DND-41 (cell line): ENCODE measurements at regions not wholly inside any gene's neighbourhood (a gene's known extent, or its start where the extent isn't known, plus 50 kb on each side); places are given as distances from the start of the nearest gene placed in this dataset.

ENCODE experiments used
- EZH2 ChIP-seq: IDR thresholded peaks from 3 replicates; pipeline ENCODE4 v1.6.1; 2012; ENCODE audit warnings: borderline replicate concordance, low read depth, mild to moderate bottlenecking, moderate library complexity, low read length, inconsistent platforms; ENCODE audit not compliant: severe bottlenecking
- TF ChIP-seq, protein P1 (sequence below): IDR thresholded peaks from 2 replicates; pipeline ENCODE4 v1.5.1; 2012; ENCODE audit warnings: borderline replicate concordance, low read length, moderate library complexity, mild to moderate bottlenecking; ENCODE audit not compliant: poor library complexity, severe bottlenecking; ENCODE audit errors: extremely low read depth

DNA sequence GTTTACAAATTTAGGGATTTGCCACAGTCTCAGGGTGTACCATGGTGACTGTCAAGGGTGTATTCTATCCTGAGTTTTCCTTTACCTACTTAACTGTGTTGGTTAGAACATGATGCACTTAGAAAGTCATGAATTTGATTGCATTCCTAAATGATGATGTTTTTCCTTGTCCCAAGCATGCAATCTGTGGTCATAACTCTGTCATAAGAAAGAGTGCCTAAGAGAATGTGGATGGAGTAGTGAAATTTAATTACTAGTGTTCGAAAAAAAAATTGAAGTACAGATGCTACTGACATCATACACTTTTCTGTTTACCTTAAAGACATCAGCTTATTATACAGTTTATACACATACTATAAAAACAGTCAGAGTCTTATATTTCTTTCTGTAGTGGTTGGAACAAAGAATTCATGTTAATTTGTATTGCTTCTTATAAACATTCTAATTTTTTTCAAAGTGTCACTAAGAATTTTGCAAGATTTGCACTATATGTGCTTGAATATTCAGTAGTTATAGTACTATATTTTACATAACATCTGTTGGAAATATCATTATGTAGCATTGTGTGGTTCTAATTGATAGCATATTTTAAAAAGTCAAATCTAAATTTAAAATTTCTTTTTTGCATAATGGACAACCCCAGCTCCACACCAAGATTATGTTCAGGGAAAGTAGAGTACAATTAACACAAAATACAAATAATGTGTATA, 231.3 kb upstream of the KCNMB2 start:
- TF ChIP-seq, protein P1, sequence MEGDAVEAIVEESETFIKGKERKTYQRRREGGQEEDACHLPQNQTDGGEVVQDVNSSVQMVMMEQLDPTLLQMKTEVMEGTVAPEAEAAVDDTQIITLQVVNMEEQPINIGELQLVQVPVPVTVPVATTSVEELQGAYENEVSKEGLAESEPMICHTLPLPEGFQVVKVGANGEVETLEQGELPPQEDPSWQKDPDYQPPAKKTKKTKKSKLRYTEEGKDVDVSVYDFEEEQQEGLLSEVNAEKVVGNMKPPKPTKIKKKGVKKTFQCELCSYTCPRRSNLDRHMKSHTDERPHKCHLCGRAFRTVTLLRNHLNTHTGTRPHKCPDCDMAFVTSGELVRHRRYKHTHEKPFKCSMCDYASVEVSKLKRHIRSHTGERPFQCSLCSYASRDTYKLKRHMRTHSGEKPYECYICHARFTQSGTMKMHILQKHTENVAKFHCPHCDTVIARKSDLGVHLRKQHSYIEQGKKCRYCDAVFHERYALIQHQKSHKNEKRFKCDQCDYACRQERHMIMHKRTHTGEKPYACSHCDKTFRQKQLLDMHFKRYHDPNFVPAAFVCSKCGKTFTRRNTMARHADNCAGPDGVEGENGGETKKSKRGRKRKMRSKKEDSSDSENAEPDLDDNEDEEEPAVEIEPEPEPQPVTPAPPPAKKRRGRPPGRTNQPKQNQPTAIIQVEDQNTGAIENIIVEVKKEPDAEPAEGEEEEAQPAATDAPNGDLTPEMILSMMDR: no peak
- TF ChIP-seq EZH2: no peak
